A549 (cell line): ENCODE measurements at regions not wholly inside any gene's neighbourhood (a gene's known extent, or its start where the extent isn't known, plus 50 kb on each side); places are given as distances from the start of the nearest gene placed in this dataset.

ENCODE experiments used
- ATAC-seq, 2 experiments: fragments of 200-7000 bp in 1 of 2; fragments of >200 bp in 1 of 2; cut with Nextera tagmentation in 1 of 2; cut with Tn5 transposase in 1 of 2; 3 replicates each; pipeline versions ENCODE4 v1.8.0 to v1.9.1; 2018 to 2020; ENCODE audit warnings: mild to moderate bottlenecking in 1 of 2, moderate library complexity in 1 of 2
- CTCF ChIA-PET: fragments of 300-600 bp; sonication (Branson Sonifier 250); formaldehyde crosslinking; extraction: SDS; loops from one replicate; lab custom pipeline; 2021; ENCODE audit warnings: antibody characterized with exemption, inconsistent platforms; lab: Yijun Ruan, JAX
- POLR2A ChIA-PET: fragments of 350-600 bp; formaldehyde crosslinking; extraction: SDS; loops from one replicate; lab custom pipeline; 2021; ENCODE audit warnings: antibody characterized with exemption, inconsistent platforms; lab: Yijun Ruan, JAX
- DNase-seq, 2 experiments: peaks; one replicate each; pipeline versions ENCODE4 v3.0.0 to v3.0.0-alpha.2; 2011 to 2016; ENCODE audit warnings: low read depth in 1 of 2, low spot score in 1 of 2
- FAIRE-seq: peaks from 2 replicates; lab custom pipeline; 2011; peaks lifted over from hg19 to GRCh38; lab: Jason Lieb, UNC
- H3K27ac ChIP-seq, 2 experiments: fragments of >200 bp; sonication (Bioruptor Twin); formaldehyde crosslinking; 3 replicates each; pipeline ENCODE4 v1.5.1; 2016 to 2017
- H3K4me1 ChIP-seq: fragments of >200 bp; sonication (Bioruptor Twin); formaldehyde crosslinking; 3 replicates; pipeline ENCODE4 v1.6.1; 2016
- H3K4me2 ChIP-seq: fragments of >200 bp; sonication (Bioruptor Twin); formaldehyde crosslinking; 3 replicates; pipeline ENCODE4 v1.6.1; 2016
- H3K4me3 ChIP-seq: fragments of >200 bp; sonication (Bioruptor Twin); formaldehyde crosslinking; 3 replicates; pipeline ENCODE4 v1.5.1; 2016
- H3K9me3 ChIP-seq: fragments of >200 bp; sonication (Bioruptor Twin); formaldehyde crosslinking; 3 replicates; pipeline ENCODE4 v1.6.1; 2016
- CHD4 ChIP-seq: fragments of 200-600 bp; sonication (generic); IDR thresholded peaks from 2 replicates; pipeline ENCODE4 v1.6.1; 2016; ENCODE audit warnings: antibody characterized with exemption, mild to moderate bottlenecking, borderline replicate concordance
- CTCF ChIP-seq: fragments of >200 bp; sonication (Bioruptor Twin); formaldehyde crosslinking; IDR thresholded peaks from 3 replicates; pipeline ENCODE4 v1.5.1; 2016
- EHF ChIP-seq: fragments of 250-450 bp; sonication (Bioruptor Pico); IDR thresholded peaks from 2 replicates; pipeline ENCODE4 v1.5.0; 2020; ENCODE audit warnings: mild to moderate bottlenecking
- ELK1 ChIP-seq: fragments of 150-350 bp; IDR thresholded peaks from 2 replicates; pipeline ENCODE4 v1.6.1; 2014; ENCODE audit warnings: low read depth, mild to moderate bottlenecking, low read length
- EP300 ChIP-seq, 2 experiments: fragments of >200 bp; sonication (Bioruptor Twin); formaldehyde crosslinking; IDR thresholded peaks; 2 replicates in 1 of 2; 3 replicates in 1 of 2; pipeline ENCODE4 v1.6.1; 2016 to 2017
- ESRRA ChIP-seq: fragments of 150-350 bp; IDR thresholded peaks from 2 replicates; pipeline ENCODE4 v1.6.1; 2014; ENCODE audit warnings: mild to moderate bottlenecking, low read length, borderline replicate concordance
- FOSB ChIP-seq: fragments of 250-450 bp; sonication (Bioruptor Pico); IDR thresholded peaks from 2 replicates; pipeline ENCODE4 v1.5.0; 2020; ENCODE audit warnings: mild to moderate bottlenecking, moderate library complexity
- HEYL ChIP-seq: fragments of 250-450 bp; sonication (Bioruptor Pico); IDR thresholded peaks from 2 replicates; pipeline ENCODE4 v1.8.0; 2021; ENCODE audit warnings: mild to moderate bottlenecking, moderate library complexity
- HOXB5 ChIP-seq: fragments of 250-450 bp; sonication (Bioruptor Pico); IDR thresholded peaks from 2 replicates; pipeline ENCODE4 v1.5.0; 2020; ENCODE audit warnings: mild to moderate bottlenecking, moderate library complexity
- MAFK ChIP-seq: fragments of 450-650 bp; IDR thresholded peaks from 2 replicates; pipeline ENCODE4 v1.6.1; 2014; ENCODE audit not compliant: partially characterized antibody
- NR3C1 ChIP-seq: fragments of >200 bp; sonication (Bioruptor Twin); formaldehyde crosslinking; IDR thresholded peaks from 3 replicates; pipeline ENCODE4 v1.6.1; 2017
- SREBF2 ChIP-seq: fragments of 450-650 bp; IDR thresholded peaks from 2 replicates; pipeline ENCODE4 v1.6.1; 2014; ENCODE audit warnings: mild to moderate bottlenecking, moderate library complexity
- TFCP2L1 ChIP-seq: fragments of 250-450 bp; sonication (Bioruptor Pico); IDR thresholded peaks from 2 replicates; pipeline ENCODE4 v1.5.0; 2021; ENCODE audit warnings: mild to moderate bottlenecking
- TP53 ChIP-seq: fragments of 250-450 bp; sonication (Bioruptor Pico); IDR thresholded peaks from 2 replicates; pipeline ENCODE4 v1.5.0; 2021; ENCODE audit warnings: mild to moderate bottlenecking, moderate library complexity
- ZNF302 ChIP-seq: fragments of 250-450 bp; sonication (Bioruptor Pico); IDR thresholded peaks from 2 replicates; pipeline ENCODE4 v1.9.0; 2021; ENCODE audit warnings: inconsistent platforms, mild to moderate bottlenecking, moderate library complexity
- WGBS: methylation state at CpG from one replicate; pipeline ENCODE4 v1.1.6; 2017; ENCODE audit errors: missing lambda C conversion rate; 5-methylcytosine and 5-hydroxymethylcytosine counted together
- TF ChIP-seq, protein P1 (sequence below): fragments of 200-600 bp; sonication (generic); IDR thresholded peaks from 2 replicates; pipeline ENCODE4 v1.6.1; 2016; ENCODE audit warnings: antibody characterized with exemption, mild to moderate bottlenecking, moderate library complexity

DNA sequence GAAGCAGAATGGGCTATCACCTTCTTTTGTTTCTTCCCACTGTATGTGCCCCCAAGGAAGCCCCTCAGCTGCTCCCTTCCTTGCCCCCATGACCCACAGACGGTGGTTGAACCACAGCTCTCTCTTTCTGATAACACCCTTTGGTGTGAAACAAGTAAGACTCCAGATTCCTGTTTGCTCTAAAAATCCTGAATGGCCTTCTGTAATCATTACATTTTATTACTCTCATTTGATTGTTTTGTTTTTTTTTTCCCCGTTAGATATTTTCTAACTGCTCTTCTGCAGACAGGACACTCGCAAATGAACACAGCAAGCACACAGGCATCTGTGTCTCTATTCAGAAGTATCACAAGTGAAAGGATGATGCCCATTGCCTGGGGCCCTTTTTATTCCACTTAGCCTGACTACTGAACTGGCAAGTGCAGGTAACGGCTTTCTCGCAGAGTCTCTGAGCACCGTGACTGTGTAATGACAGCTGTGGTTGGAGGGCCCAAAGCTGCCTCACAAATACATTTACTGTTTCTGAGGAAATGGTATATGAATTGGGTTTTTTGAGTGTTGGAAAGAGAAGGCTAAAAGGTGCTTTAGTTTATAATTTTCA lies 59.3 kb downstream of the OXGR1 start:
- ChIA-PET CTCF (no interaction called here), POLR2A (no interaction called here)
- H3K27ac ChIP-seq: no peak overlapping the region
- TF ChIP-seq TP53 (no peak), CHD4 (no peak), ESRRA (no peak), NR3C1 (no peak)
- TF ChIP-seq, protein P1, sequence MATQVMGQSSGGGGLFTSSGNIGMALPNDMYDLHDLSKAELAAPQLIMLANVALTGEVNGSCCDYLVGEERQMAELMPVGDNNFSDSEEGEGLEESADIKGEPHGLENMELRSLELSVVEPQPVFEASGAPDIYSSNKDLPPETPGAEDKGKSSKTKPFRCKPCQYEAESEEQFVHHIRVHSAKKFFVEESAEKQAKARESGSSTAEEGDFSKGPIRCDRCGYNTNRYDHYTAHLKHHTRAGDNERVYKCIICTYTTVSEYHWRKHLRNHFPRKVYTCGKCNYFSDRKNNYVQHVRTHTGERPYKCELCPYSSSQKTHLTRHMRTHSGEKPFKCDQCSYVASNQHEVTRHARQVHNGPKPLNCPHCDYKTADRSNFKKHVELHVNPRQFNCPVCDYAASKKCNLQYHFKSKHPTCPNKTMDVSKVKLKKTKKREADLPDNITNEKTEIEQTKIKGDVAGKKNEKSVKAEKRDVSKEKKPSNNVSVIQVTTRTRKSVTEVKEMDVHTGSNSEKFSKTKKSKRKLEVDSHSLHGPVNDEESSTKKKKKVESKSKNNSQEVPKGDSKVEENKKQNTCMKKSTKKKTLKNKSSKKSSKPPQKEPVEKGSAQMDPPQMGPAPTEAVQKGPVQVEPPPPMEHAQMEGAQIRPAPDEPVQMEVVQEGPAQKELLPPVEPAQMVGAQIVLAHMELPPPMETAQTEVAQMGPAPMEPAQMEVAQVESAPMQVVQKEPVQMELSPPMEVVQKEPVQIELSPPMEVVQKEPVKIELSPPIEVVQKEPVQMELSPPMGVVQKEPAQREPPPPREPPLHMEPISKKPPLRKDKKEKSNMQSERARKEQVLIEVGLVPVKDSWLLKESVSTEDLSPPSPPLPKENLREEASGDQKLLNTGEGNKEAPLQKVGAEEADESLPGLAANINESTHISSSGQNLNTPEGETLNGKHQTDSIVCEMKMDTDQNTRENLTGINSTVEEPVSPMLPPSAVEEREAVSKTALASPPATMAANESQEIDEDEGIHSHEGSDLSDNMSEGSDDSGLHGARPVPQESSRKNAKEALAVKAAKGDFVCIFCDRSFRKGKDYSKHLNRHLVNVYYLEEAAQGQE: no peak
- no peaks in the 10 kb centered on the region for H3K9me3 ChIP-seq
- H3K4me3 ChIP-seq: no peak overlapping the region
- 39% methylated on average over 6 of the region's 6 CpGs for WGBS
- no peaks in the 10 kb centered on the region for H3K4me1 ChIP-seq
- H3K4me2 ChIP-seq: no peak overlapping the region
- no peak for FAIRE-seq
- no peak for ATAC-seq
- no peak for DNase-seq

- H3K27ac ChIP-seq: no peak overlapping the region
- POLR2A ChIA-PET: no interaction called here
- CTCF ChIA-PET: no interaction called here
- peak in 1 of 2 experiments; percentile 30 for DNase-seq
- no peaks in the 10 kb centered on the region for H3K9me3 ChIP-seq
- no peak overlapping the region for H3K4me3 ChIP-seq
- ATAC-seq: no peak; a peak in 2 of 6 replicates
- H3K4me2 ChIP-seq: no peak overlapping the region
- WGBS: 5% methylated on average over 4 of the region's 4 CpGs
- FAIRE-seq: no peak
- H3K4me1 ChIP-seq: 0 out of 3 replicates have a peak, but pooled peaks cover 3% of the 10 kb centered on the region
- TF ChIP-seq MAFK (peak; percentile 52), CHD4 (no peak), HOXB5 (CRISPR knock-in tag) (no peak), ELK1 (no peak), EHF (CRISPR knock-in tag) (no peak), FOSB (CRISPR knock-in tag) (no peak)
Observed at GRCh38 chr13:96925916-96926628, 68.2 kb downstream of the OXGR1 start.

DNA sequence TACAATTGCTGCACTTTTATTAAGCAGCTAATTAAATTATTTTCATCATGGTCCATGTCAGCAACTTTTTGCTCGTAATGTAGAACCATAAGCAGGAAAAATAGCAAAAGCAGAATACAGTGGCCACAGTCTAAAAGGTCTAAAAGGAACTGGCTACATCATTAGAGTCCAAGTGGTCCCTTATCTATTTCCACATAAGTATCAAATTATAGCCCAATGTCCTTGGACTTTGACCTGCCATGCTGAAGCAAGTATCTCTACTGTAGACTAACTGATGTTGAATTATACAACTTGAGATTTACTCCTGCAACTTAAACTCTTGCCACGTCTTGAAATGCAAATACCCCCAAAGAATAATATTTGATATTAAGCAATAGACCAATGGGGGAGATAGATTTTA lies 68.8 kb downstream of the OXGR1 start:
- FAIRE-seq (no peak), ATAC-seq (no peak), DNase-seq (no peak)
- CTCF ChIA-PET: no interaction called here
- Histone ChIP-seq H3K4me1 (0 out of 3 replicates have a peak, but pooled peaks cover 3% of the 10 kb centered on the region), H3K4me2 (no peak overlapping the region), H3K27ac (no peak overlapping the region), H3K9me3 (no peaks in the 10 kb centered on the region), H3K4me3 (no peak overlapping the region)
- 4% methylated on average over 2 of the region's 2 CpGs for WGBS
- POLR2A ChIA-PET: no interaction called here
- TF ChIP-seq ESRRA (no peak), HEYL (CRISPR knock-in tag) (no peak), CHD4 (no peak), SREBF2 (no peak), ZNF302 (CRISPR knock-in tag) (no peak), HOXB5 (CRISPR knock-in tag) (no peak), CTCF (no peak), TFCP2L1 (no peak), ELK1 (no peak), EP300 (IDR thresholded peaks at IDR 0.05) (no peak)
- TF ChIP-seq, protein P1: no peak
